Pancreas (tissue), 10 donors: ENCODE measurements at regions not wholly inside any gene's neighbourhood (a gene's known extent, or its start where the extent isn't known, plus 50 kb on each side); places are given as distances from the start of the nearest gene placed in this dataset.

ENCODE experiments used
- ATAC-seq, 4 donors: fragments of 200-7000 bp; cut with Tn5 transposase; one replicate each; pipeline versions ENCODE4 v1.8.0 to v1.9.1; 2020; ENCODE audit warnings: mild to moderate bottlenecking in 4 of 4, moderate library complexity in 4 of 4
- DNase-seq, 6 donors: peaks; one replicate each; pipeline ENCODE4 v3.0.0-alpha.2; 2020
- FAIRE-seq: peaks from 2 replicates; lab custom pipeline; 2012; peaks lifted over from hg19 to GRCh38; lab: Jason Lieb, UNC
- H3K27ac ChIP-seq, 4 donors: fragments of 200-600 bp; sonication (generic); 1 replicate in 3 of 4; 2 replicates in 1 of 4; pipeline versions ENCODE4 v1.5.0 to v1.8.0; 2020
- H3K27me3 ChIP-seq, 4 donors: fragments of 200-600 bp; one replicate each; pipeline ENCODE4 v1.8.0; 2021
- H3K36me3 ChIP-seq, 3 donors: fragments of 200-600 bp; sonication (generic) in 1 of 3; one replicate each; pipeline versions ENCODE4 v1.5.0 to v1.8.0; 2020 to 2021
- H3K4me1 ChIP-seq, 3 donors: fragments of 200-600 bp; one replicate each; pipeline ENCODE4 v1.8.0; 2021
- H3K4me3 ChIP-seq, 4 donors: fragments of 200-600 bp; sonication (generic) in 2 of 4; one replicate each; pipeline versions ENCODE4 v1.5.0 to v1.8.0; 2020 to 2021
- H3K9me3 ChIP-seq, 4 donors: fragments of 200-600 bp; one replicate each; pipeline ENCODE4 v1.8.0; 2021
- WGBS, 2 donors: extraction: QIAGEN DNeasy Blood & Tissue Kit; methylation state at CpG; one replicate each; pipeline ENCODE4 v1.1.7; 2013; 5-methylcytosine and 5-hydroxymethylcytosine counted together
- intact Hi-C, 3 donors: fragments of 100-400 bp; cut with DNase I; formaldehyde crosslinking; loops; one replicate each; pipeline versions ENCODE4 v1.11.1 to v1.14.2; 2022
- TF ChIP-seq, protein P1 (sequence below), 4 donors: fragments of 200-600 bp; sonication (generic) in 3 of 4; IDR thresholded peaks; one replicate each; pipeline versions ENCODE4 v1.5.0 to v1.8.0; 2021; ENCODE audit warnings: antibody characterized with exemption in 4 of 4
- donor health status: healthy with polysubstance abuse.
- donor health status: DM: no; HTN: no; CAD: no; lungs with moderate emphysema.
- donor health status: DM: no; HTN: no; CAD: no.
- donor health status: control.
- donor health status: control.
- donor health status: Bipolar disorder and iron deficiency.
- donor health status: DM: yes; HTN: yes; CAD: no.
- donor health status: DM: no; HTN: no; CAD: no.
- donor health status: DM: no; HTN: no; CAD: no.
- donor health status: DM: yes; HTN: yes; CAD: no.

DNA sequence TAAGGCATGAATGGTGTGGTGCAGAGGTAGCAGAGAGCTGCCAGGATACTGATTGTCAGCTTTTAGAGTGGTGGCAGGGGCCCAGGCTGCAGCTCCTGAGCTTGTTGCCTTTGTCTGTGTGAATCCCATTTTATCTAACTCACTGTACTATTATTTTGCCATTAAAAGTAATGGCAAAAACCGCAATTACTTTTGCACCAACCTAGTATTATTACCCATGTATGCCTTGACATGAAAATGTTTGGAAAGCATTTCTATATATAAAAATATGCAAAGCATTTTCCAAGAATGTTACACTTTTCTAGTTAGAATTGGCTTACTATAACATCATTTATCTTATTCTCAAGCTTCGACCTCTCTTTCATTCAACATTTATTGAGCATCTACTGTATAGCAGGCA is 308.1 kb upstream of the MYOCD start:
- H3K9me3 ChIP-seq = no peaks in the 10 kb centered on the region

DNA sequence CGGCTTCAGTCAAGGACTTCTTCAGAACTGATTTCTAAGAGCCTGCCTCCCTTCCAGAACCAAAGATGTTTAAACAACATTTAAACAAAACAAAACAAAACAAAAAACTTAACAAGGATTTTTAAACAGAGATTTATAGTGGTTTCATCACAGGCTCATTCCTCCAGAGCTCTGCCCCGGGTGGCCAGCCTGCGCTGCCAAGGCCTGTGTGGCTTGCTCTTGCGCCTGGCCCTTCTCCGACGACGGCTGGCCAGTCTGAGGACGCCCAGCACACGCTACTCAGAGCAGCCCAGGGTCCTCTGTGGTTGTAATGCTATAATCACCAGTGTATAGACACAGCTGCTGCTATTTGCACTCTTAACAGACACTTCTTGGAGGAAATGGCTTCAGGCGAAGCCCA is 307.2 kb upstream of the MYOCD start:
- DNase-seq (no peak), ATAC-seq (no peak), FAIRE-seq (peak; percentile 47)
- TF ChIP-seq, protein P1, sequence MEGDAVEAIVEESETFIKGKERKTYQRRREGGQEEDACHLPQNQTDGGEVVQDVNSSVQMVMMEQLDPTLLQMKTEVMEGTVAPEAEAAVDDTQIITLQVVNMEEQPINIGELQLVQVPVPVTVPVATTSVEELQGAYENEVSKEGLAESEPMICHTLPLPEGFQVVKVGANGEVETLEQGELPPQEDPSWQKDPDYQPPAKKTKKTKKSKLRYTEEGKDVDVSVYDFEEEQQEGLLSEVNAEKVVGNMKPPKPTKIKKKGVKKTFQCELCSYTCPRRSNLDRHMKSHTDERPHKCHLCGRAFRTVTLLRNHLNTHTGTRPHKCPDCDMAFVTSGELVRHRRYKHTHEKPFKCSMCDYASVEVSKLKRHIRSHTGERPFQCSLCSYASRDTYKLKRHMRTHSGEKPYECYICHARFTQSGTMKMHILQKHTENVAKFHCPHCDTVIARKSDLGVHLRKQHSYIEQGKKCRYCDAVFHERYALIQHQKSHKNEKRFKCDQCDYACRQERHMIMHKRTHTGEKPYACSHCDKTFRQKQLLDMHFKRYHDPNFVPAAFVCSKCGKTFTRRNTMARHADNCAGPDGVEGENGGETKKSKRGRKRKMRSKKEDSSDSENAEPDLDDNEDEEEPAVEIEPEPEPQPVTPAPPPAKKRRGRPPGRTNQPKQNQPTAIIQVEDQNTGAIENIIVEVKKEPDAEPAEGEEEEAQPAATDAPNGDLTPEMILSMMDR (IDR thresholded peaks at IDR 0.05) = no peak
- H3K27me3 ChIP-seq = no peaks in the 10 kb centered on the region
- H3K4me1 ChIP-seq = no peaks in the 10 kb centered on the region
- H3K36me3 ChIP-seq = no peaks in the 10 kb centered on the region
- no peak overlapping the region for H3K27ac ChIP-seq
- 70 to 76% methylated on average over 10 of the region's 10 CpGs for WGBS, 2 donors
- H3K9me3 ChIP-seq = no peaks in the 10 kb centered on the region
- intact Hi-C loops = no loop called here
- no peak overlapping the region for H3K4me3 ChIP-seq

More for the DNA sequence above, 308.1 kb upstream of the MYOCD start:
- WGBS, 2 donors = 79 to 89% methylated on average over 2 of the region's 2 CpGs
- no peaks in the 10 kb centered on the region for H3K36me3 ChIP-seq
- no peak for ATAC-seq
- no peak for FAIRE-seq
- no peak overlapping the region for H3K4me3 ChIP-seq
- H3K27ac ChIP-seq = no peak overlapping the region
- no peaks in the 10 kb centered on the region for H3K27me3 ChIP-seq
- no peaks in the 10 kb centered on the region for H3K4me1 ChIP-seq
- DNase-seq = no peak
- intact Hi-C loops = no loop called here
- TF ChIP-seq, protein P1 (IDR thresholded peaks at IDR 0.05) = no peak

- intact Hi-C loops = no loop called here
- WGBS, 2 donors = 56 to 67% methylated on average over 5 of the region's 5 CpGs
- no peak for FAIRE-seq
- ATAC-seq = no peak
- Histone ChIP-seq H3K36me3 (no peaks in the 10 kb centered on the region), H3K9me3 (no peaks in the 10 kb centered on the region), H3K4me1 (no peaks in the 10 kb centered on the region), H3K27me3 (no peaks in the 10 kb centered on the region), H3K27ac (no peak overlapping the region), H3K4me3 (no peak overlapping the region)
- no peak for DNase-seq
- TF ChIP-seq, protein P1 (IDR thresholded peaks at IDR 0.05) = no peak
These were observed 302.7 kb upstream of the MYOCD start for GRCh38 chr17:12362853-12363455.

- no peak for DNase-seq
- Histone ChIP-seq H3K4me1 (no peaks in the 10 kb centered on the region), H3K4me3 (no peak overlapping the region), H3K27me3 (no peaks in the 10 kb centered on the region), H3K27ac (no peak overlapping the region), H3K9me3 (no peaks in the 10 kb centered on the region), H3K36me3 (no peaks in the 10 kb centered on the region)
- intact Hi-C loops = no loop called here
- no peak for FAIRE-seq
- WGBS, 2 donors = 60 to 68% methylated on average over 4 of the region's 4 CpGs
- no peak for ATAC-seq
- TF ChIP-seq, protein P1 (IDR thresholded peaks at IDR 0.05) = no peak
These were observed 299.9 kb upstream of the MYOCD start for GRCh38 chr17:12365805-12366204.

DNA sequence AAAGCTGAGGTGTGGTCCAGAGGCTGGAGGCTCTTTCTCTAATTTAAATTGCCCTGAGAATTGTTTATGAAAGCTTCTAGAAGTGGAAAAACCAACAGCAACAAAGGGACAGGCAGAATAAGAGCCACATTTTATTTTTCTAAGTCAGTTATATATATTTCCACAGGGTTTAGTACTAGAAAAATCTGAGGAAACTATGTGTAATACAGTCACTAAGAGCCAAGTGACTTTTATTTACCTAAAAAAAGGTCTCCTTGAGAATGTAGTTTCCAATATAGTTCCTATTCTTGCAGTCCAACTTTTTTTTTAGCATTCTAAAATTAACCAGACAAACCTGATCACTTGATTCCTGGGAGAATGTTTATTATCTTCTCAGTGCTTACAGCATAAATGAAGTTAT is 296.6 kb upstream of the MYOCD start:
- no peaks in the 10 kb centered on the region for H3K9me3 ChIP-seq
- H3K27me3 ChIP-seq = no peaks in the 10 kb centered on the region
- DNase-seq (no peak), FAIRE-seq (no peak), ATAC-seq (no peak)
- TF ChIP-seq, protein P1 (IDR thresholded peaks at IDR 0.05) = no peak
- no peaks in the 10 kb centered on the region for H3K4me1 ChIP-seq
- H3K27ac ChIP-seq = no peak overlapping the region
- no peaks in the 10 kb centered on the region for H3K36me3 ChIP-seq
- intact Hi-C loops = no loop called here
- H3K4me3 ChIP-seq = no peak overlapping the region
